ENCODE measurements at regions not wholly inside any gene's neighbourhood (a gene's known extent, or its start where the extent isn't known, plus 50 kb on each side); places are given as distances from the start of the nearest gene placed in this dataset.

DNA sequence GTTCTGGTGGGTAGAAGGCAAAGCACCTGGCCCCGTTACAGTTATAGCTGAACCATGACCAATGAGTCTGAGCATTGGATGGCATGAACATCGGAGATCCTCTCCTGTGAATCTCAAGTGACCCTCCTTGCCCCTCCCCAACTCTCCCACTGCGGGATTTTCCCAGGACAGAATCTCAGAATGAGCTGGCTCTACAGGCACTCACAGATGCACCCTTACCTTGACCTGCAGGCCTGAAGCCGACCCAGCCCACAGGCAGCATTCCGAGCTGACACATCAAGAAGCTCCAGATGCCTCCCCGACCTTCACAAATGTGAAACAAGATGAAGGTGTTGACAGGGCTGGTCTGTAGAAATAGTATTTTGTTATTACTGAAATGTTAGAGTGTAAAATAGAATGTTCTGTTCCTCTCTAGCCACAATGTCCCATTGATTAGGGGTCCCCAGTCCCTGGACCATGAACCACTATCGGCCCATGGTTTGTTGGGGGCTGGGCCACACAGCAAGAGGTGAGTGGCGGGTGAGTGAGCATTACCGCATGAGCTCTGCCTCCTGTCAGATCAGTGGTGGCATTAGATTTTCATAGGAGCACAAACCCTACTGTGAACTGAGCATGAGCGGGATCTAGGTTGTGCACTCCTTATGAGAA lies 263.4 kb downstream of the AUH start:
- no peak for DNase-seq (ENCODE audit: low spot score)

DNA sequence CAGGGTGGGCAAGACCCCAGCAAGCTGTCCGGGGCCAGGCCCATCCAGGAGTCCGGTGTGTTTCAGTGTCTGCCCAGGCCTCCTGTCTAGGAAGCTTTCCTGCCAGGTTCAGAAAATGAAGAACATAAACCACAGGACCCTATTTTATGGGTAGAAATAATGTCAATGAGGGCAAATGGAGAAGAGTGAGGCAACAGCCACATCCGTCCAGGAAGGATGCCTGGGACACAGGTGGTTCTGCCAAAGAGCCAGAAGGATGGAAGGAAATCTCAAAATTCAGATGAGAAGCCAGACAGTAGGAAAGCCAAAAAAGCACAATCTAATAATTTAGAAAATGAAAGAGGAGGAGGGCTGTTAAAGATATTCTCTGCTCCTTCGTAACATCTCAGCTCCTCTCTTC lies 262.3 kb downstream of the AUH start:
- DNase-seq (ENCODE audit: low spot score) = no peak

DNA sequence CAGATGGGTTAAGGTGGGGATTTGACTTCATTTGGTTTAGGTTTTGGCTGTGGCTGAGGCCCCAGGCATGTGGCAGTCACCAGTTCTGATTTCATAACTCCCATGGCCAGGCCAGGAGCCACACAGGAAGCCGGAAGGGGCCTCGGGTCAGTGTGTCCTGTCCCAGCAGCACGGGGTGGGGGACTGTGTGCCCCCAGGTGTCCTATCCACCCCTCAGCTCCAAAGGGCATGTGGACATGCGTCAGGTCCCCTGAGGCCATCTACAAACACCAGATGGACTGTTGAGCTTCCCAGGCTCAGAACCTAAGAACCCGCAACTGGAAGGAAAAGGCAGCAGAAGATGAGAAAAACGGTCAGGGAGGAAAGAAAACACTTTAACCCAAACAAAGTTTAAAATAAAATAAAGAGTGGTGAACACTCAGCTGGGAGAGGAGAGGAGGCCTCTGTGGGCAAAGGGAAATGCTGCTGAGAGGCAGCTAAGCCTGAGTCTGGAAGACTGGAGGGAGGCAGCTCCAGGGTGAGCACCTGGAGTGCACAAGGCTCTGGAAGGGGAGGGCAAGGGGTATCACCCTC lies 260.8 kb downstream of the AUH start:
- DNase-seq (ENCODE audit: low spot score) = peak; percentile 18

DNA sequence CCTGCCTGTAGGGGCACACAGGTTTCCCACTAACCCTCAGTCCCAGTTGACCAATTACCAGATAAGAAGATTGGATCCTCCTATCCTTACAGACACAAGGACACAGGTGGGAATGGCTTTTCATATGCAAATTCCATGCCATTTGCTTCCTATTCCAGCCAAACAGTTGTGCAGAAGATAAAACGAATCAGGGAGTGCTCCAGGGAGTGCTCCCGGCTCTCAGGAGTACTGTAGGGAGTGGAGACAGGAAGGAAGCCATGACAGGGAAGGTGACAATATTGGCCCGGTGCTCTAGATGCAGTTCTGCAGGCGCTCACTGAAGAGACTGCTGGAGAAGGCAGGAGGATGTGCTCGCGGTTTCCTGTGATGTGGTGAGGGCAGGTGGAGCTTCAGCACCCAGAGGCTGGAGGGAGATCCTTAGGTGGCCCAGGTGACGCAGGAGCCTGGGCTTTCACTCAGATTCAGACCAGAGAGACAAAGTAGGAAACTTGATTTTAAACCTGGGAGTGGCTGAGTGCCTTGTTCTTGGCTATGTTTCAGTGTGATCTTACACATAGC lies 260.0 kb downstream of the AUH start:
- no peak for DNase-seq (ENCODE audit: low spot score)

DNA sequence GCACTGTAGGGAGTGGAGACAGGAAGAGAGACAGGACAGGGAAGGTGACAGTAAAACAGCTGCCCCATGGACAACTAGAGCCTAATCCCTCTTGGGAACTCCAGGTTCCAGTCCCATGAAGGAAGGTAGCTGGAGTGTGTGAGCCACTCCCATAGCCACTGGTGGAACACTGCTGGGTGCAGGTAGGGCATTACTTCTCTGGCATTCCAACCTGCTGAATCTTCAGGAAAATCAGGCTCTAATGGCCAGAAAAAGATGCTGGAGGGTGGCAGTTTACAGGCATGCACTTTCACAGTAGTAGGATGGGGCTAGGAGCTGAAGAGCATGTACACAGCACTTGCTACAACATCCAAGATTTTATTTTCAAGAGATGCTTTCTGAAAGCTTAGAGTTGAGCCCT lies 259.4 kb downstream of the AUH start:
- DNase-seq (ENCODE audit: low spot score) = no peak

DNA sequence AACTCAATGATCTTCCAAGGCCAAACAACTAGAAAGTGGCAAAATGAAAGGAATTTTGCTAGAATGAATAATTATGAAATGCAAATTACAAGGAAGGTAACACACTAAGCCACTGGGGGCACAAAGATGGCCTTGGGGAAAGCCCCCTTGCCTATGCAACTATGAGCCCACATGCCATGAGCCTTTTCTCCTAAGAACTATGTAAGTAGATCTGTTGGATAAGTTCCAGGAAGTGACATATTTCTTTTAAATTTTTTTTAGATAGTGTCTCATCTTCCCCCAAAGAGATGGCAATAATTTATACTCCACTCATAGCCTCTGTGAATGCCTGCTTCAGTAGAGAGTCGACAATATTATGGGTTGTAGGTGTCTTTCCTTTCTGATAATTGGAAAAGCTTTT lies 257.8 kb downstream of the AUH start:
- no peak for DNase-seq (ENCODE audit: low spot score)

DNA sequence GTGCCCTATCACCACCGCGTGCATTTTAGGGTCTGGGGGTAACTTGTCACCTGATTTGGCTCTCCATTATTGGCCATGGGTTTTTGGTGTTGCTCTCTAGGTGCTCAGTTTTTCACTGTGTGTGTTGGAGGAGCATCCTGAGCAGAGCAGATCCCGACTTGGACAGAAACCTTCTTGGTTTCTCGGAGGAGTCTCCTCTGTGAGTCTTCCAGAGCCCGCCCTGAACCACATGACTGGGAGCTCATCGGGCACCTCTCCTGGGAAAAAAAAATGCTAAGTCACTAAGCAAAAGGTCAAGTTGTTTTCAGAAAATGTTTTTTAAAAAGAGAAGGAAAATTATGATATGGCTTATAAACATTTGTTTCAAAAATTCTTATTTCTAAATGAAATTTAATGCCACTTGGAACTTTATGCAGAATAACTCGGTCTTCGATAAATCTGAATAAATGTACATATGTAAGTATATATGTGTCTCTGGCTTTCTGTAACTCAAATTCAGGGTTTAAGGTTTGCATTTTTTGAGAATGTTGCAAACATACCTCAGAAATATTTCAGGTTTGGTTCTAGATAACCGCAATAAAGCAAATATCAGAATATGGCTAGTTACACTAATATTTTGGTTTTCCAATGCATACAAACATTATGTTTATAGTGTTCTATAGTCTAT lies 255.2 kb downstream of the AUH start:
- DNase-seq (ENCODE audit: low spot score) = no peak

DNA sequence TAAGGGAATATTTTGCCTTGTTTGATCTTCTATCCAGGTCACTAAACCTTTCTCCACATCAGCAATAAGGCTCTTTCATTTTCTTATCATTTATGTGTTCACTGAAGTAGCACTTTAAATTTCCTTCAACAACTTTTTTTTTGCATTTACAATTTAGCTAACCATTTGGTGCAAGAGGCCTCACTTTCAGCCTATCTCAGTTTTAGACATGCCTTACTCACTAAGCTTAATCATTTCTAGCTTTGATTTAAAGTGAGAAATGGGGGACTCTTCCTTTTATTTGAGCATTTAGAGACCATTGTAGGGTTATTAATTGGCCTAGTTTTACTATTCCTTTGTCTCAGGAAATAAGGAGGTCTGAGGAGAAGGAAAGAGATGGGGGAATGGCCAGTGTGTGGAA lies 250.5 kb downstream of the AUH start:
- DNase-seq (ENCODE audit: low spot score) = no peak

DNA sequence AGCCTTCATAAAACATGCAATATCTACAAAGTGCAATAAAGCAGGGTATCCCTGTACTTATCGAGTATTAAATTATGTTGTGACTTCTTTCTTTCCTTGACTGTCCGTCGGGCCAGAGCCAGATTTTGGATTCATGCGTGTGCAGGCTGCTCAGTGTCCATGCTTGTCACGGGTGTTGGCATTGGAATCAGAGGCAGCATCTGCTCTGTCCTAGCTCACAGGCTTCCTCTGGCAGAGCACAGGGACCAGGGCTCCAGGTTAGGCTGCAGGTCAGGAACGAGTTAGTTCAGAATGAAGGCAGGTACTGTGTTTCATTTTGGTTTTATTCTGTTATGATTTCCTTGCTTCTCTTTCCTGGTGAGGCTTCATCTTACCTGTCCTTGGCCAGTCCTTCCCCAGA lies 249.8 kb downstream of the AUH start:
- no peak for DNase-seq (ENCODE audit: low spot score)

DNA sequence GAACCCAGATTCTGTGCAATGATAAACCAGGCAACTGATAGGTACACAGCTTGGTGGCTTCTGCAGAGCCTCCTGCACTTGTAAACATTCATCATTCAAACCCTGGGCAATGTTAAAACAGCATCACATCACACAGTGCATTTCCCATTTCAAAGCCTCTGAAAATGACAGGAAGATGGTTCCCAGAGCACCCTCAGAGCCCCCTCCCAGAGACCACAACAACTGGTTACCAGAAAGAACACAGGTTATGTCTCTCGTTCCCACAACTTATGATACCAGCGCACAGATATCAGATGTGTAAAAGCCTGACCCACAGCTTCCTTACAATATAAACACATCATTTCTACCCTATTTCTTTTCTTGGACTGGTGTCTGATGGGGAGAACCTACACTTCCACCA lies 248.7 kb downstream of the AUH start:
- DNase-seq (ENCODE audit: low spot score) = no peak

DNA sequence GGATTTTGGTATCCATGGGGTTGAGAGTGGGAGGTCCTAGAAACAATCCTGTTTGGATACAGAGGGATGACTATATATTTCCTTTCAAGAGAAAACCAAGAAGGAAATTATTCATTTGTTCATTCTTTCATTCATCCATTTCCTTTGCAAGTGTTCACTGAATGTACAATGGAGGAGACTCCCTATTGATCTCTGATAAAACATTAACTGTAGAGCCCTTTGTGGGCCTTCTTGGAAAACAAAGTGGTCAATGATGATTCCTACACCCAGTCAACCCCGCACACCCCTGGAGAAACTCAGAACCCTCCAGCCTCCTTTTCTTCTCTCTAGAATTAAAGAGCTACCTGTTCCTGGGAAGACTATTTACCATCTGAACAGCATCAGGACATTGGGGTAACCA lies 247.3 kb downstream of the AUH start:
- DNase-seq (ENCODE audit: low spot score) = no peak

DNA sequence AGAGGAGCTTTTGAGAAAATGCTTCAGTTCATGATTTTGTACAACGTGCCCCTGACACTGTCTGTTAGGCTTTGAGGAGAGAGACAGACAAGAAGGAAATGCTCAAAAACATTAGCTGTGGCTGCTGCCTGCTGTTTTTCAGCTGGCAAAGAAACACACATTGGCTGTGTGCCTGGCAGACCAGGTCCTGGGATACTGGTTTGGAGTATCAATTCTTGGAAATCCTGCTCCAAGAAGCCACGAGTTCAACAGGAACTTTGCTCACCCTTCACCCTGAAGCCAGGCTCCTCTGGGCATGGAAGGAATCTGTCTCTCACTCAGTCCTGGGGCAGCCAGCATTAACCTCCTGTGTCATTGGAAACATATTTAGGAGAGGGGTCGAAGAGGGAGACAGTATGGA lies 245.5 kb downstream of the AUH start:
- DNase-seq (ENCODE audit: low spot score) = peak; percentile 13

DNA sequence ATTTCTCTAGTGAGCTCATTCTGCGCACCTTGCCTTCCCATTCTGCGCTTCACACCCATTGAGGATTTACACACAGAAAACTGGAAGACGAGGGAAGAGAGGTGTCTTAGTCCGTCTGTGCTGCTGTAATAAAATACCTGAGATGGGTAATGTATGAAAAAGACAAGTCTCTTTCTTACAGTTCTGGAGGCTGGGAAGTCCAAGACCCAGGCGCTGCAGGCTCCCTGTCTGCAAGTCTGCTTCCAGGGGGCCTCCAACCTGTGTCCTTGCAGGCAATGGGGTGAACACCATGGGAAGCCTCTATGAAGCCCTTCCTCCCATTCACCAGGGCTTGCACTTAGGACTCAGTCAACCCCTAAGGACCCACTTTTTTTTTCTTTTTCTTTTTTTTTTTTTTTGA lies 245.0 kb downstream of the AUH start:
- no peak for DNase-seq (ENCODE audit: low spot score)

DNA sequence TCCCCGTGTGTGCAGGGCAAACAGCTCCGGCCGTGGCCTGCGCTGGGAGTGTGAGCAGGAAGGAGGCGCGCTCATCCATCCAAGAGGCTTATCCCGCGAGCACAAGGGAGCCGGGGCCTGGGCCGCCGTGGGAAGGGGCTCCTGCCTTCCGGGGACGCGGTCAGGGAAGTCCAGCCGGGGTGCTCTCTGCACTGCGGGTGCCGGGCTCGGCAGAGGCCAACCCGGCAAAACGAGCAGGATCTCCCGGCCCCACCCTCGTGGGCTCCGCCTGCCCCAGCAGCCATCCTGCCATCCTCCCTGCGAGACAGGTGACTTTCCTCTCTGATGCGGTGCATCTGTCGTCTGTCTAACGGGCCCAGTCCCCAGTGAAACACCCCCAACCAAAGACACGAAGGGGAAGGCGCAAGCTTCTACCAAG lies 244.2 kb downstream of the AUH start:
- DNase-seq (ENCODE audit: low spot score) = no peak

DNA sequence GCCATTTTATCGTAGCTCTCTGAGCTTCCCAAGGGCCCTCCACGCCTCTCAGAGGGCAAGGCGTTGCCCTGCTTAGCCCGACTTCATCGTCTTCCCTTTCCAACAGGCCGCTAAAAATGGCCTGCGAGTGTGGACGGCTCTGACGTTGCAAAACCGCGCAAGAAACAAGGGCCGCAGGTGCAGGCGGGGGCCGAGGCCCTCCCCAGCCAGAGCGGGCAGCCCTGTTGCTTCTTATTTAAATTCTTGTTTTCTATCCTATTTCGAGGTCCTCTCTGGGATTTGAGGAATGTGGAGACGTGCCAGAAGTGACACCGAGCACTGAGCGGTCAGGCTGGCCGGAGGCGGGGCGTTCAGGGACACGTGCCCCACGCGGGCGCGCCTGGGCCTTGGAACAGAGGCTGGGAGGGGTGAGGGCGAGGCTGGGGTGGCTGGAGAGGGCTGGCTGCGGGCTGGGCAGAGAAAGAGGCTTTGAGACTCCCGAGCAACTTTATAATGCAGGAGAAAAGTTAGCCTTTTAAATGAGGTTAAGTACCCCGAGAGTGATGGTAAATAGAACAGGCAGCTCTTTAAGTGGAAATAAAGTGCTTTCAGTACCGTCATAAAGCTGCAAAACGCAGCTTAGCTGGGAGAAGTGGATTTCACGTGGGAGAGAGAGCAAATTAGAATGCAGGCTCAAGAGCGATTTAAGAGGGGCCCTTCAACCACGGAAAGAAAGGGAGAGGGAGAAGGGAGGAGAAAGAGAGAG lies 243.6 kb downstream of the AUH start:
- peak; percentile 68 for DNase-seq (ENCODE audit: low spot score)

DNA sequence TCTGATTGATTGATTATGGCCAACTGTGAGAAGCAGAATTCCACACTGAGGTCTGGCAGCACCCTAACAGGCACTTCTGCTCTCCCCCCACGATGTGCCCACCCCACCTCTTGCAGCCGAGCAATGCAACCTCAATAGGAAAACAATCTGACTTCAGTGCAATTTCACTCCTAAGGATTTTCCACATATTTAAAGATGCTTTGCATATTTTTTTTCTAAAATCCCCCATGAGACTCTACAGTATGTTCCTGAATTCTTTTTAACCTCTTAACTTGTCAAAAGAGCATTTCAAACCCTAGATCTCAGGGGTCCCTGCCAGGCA lies 243.1 kb downstream of the AUH start:
- DNase-seq (ENCODE audit: low spot score) = no peak

DNA sequence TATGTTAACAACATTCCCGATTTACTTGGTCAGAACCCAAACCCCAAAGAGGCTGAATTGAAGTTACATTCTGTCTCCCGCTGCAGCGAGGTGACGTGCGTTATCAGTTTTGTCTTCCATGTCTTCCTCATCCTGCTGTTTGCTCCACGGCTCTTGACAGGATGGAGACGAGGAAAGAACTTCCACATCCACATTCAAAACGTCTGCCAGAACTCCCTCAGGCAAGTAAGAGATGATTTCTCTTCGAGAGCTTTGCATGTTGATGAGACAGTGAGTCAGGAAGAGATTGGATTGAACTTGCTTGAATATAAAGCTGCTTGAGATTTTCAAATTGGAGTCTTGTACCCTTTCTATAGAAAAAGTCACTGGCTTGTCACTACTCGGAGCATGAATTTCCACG lies 242.6 kb downstream of the AUH start:
- peak; percentile 47 for DNase-seq (ENCODE audit: low spot score)

DNA sequence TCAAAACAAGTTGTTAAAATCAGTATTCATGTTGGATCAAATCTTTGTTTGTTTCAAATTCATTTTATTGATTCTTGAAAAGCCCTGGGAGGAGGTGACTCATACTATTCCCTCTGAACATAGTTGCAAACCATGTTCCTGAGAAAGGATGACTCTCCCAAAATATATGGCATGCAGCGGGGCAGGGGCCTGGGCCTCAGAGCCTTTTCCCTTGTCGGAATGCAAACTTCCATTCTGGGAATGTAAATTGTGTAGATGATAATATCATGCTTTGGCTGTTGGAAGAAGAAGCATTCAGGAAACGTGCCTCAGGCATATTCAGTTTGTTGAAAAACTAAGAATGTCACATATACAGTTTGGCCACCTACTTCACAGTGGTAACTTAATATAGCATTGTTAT lies 242.0 kb downstream of the AUH start:
- peak; percentile 66 for DNase-seq (ENCODE audit: low spot score)

DNA sequence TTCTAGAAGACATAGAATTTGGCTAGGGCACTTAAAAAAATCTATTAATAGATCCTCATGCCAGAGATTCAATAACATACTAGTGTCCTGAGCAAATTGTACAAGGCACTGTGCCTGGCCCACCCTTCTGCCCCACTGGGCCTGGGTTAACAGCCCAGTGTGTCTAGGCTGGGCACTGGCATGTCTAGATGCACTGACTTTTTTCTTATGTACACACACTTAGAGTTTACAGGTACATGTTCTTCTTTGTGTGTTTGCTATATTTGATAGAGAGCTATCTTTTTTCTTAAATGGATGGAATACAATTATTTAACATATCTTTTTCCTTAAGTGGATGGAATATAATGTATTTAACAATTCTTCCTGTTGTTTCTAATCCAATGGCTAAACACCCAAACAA lies 241.5 kb downstream of the AUH start:
- DNase-seq (ENCODE audit: low spot score) = peak; percentile 8

DNA sequence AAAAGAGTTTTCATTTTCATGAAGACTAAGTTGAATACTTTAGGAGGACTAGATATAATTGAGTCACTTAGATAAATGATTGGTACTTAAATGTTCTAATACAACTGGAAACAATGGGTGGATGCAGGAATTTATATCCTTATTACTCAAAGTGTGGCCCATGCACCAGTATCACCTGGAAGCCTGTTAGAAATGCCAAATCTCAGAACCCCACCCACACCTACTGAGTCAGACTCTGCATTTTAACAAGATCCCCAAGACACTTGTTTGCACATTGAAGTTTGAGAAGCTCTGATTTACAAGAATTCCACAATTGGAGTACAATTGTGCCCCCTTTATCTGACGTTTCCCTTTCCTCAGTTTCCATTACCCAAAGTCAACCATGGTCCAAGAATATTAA lies 239.0 kb downstream of the AUH start:
- DNase-seq (ENCODE audit: low spot score) = no peak

DNA sequence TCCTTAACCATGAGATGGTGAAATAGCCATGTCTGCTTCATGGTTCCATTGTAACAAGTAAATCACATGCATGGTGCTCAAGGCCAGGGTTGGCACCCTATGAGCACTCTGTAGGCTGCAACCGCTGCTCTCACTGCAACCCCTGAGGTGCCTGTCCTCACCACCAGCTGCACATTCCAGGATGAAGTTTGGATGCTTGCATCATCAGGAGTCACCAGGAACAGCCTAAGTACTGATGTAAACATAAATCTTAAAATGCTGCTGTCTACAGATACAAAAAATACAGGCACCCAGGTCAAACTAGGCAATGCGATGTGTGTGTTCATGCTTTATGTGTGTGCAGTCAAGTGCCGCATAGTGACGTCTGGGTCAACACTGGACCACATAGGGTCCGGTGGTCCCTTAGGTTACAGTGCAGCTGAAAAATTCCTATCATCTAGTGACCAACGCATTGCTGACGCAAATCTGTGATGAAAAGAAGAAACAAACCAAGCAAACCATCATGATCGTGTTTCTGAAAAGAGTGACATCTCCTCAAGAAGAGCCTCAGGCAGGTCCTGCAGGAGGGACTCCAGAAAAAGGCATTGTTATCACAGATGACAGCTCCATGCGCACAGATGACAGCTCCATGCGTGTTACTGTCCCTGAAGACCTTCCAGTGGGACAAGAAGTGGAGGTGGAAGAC lies 234.8 kb downstream of the AUH start:
- DNase-seq (ENCODE audit: low spot score) = peak; percentile 26

DNA sequence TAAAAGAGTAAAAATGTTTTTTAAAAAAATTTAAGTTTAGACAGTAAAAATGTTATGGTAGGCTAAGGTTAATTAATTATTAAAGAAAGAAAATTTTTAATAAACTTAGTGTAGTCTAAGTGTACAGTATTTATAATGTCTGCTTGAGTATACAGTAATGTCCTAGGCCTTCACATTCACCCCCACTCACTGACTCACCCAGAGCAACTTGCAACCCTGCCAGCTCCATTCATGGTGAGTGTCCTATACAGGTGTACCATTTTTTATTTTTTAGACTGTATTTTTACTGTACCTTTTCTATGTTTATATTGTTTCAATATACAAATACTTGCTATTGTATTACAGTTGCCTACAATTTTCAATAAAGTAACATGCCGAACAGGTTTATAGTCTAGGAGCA lies 234.1 kb downstream of the AUH start:
- DNase-seq (ENCODE audit: low spot score) = no peak
